GM23248 (cell line): ENCODE measurements at regions not wholly inside any gene's neighbourhood (a gene's known extent, or its start where the extent isn't known, plus 50 kb on each side); places are given as distances from the start of the nearest gene placed in this dataset.
"Not testable (repeated sequence)": the region's sequence is repeated elsewhere in the genome, so short reads cannot be mapped to it uniquely, and the experiment has no call there.

ENCODE experiments used
- DNase-seq: peaks from one replicate; pipeline ENCODE4 v3.0.0-alpha.2; 2015
- H2AFZ ChIP-seq: fragments of 200-600 bp; sonication (generic); 2 replicates; pipeline ENCODE4 v1.6.1; 2016; ENCODE audit warnings: antibody characterized with exemption
- H3F3A ChIP-seq: fragments of 200-600 bp; sonication (generic); 2 replicates; pipeline ENCODE4 v1.6.1; 2016; ENCODE audit warnings: mild to moderate bottlenecking, antibody characterized with exemption, mixed run types; ENCODE audit not compliant: insufficient read depth
- H3K27ac ChIP-seq: fragments of 200-600 bp; sonication (generic); 2 replicates; pipeline ENCODE4 v1.5.1; 2016; ENCODE audit warnings: mild to moderate bottlenecking
- H3K27me3 ChIP-seq: fragments of 200-600 bp; sonication (generic); replicated peaks from 2 replicates; pipeline ENCODE4 v1.6.1; 2016; ENCODE audit warnings: mild to moderate bottlenecking; ENCODE audit not compliant: insufficient read depth
- H3K36me3 ChIP-seq: fragments of 200-600 bp; sonication (generic); 2 replicates; pipeline ENCODE4 v1.6.1; 2016; ENCODE audit warnings: low read depth, mild to moderate bottlenecking
- H3K4me1 ChIP-seq: fragments of 200-600 bp; sonication (generic); 2 replicates; pipeline ENCODE4 v1.6.1; 2016; ENCODE audit warnings: mild to moderate bottlenecking; ENCODE audit not compliant: insufficient read depth
- H3K4me2 ChIP-seq: fragments of 200-600 bp; sonication (generic); one replicate; pipeline ENCODE4 v1.6.1; 2016; ENCODE audit warnings: mild to moderate bottlenecking; ENCODE audit not compliant: unreplicated experiment
- H3K4me3 ChIP-seq: fragments of 200-600 bp; sonication (generic); 2 replicates; pipeline ENCODE4 v1.5.1; 2016; ENCODE audit warnings: mild to moderate bottlenecking
- H3K79me2 ChIP-seq: fragments of 200-600 bp; sonication (generic); 2 replicates; pipeline ENCODE4 v1.6.1; 2016; ENCODE audit warnings: mild to moderate bottlenecking; ENCODE audit not compliant: insufficient read depth
- H3K9ac ChIP-seq: fragments of 200-600 bp; sonication (generic); 2 replicates; pipeline ENCODE4 v1.6.1; 2016; ENCODE audit warnings: mild to moderate bottlenecking
- H3K9me2 ChIP-seq: fragments of 200-600 bp; sonication (generic); 2 replicates; pipeline ENCODE4 v1.6.1; 2016; ENCODE audit warnings: mixed run types, mild to moderate bottlenecking, moderate library complexity; ENCODE audit not compliant: insufficient read depth
- H3K9me3 ChIP-seq: fragments of 200-600 bp; sonication (generic); one replicate; pipeline ENCODE4 v1.6.1; 2017; ENCODE audit warnings: low read depth
- H4K20me1 ChIP-seq: fragments of 200-600 bp; sonication (generic); 2 replicates; pipeline ENCODE4 v1.6.0; 2016; ENCODE audit not compliant: insufficient read depth
- EZH2 ChIP-seq: fragments of 200-600 bp; sonication (generic); IDR thresholded peaks from 2 replicates; pipeline ENCODE4 v1.6.1; 2018; ENCODE audit warnings: antibody characterized with exemption, mild to moderate bottlenecking; ENCODE audit not compliant: insufficient read depth, poor library complexity, severe bottlenecking
- EZH2phosphoT487 ChIP-seq: fragments of 200-600 bp; sonication (generic); IDR thresholded peaks from 2 replicates; pipeline ENCODE4 v1.6.1; 2018; ENCODE audit warnings: antibody characterized with exemption, moderate library complexity, mild to moderate bottlenecking, low read depth; ENCODE audit not compliant: insufficient read depth
- WGBS, 2 experiments: methylation state at CpG; one replicate each; pipeline ENCODE4 v1.1.6; 2015 to 2017; ENCODE audit warnings: low lambda C conversion rate in 2 of 2, low coverage in 1 of 2; ENCODE audit errors: missing lambda C conversion rate in 2 of 2; 5-methylcytosine and 5-hydroxymethylcytosine counted together
- in situ Hi-C: fragments of 300-500 bp; cut with MboI; formaldehyde crosslinking; loops from 2 replicates; pipeline ENCODE4 v1.15.0; 2020

DNA sequence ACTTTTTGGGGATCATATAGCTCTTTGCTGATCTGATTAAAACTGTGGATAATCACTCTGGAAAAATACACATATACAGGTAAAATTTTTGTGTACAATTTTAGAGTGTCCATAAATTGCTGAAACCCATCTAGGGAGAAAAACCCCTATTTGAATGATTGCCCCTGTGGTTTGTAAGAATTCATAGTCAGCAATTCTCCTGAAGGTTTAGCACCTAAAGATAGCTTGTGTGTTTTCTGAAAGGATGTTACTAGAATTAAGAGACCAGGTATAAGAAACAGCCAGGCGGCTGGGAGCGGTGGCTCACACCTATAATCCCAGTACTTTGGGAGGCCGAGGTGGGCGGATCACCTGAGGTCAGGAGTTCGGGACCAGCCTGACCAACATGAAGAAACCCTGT is 106.8 kb upstream of the RAP2B start:
- Histone ChIP-seq H3K36me3 (no peaks in the 10 kb centered on the region), H3K4me1 (peaks cover 30% of the 10 kb centered on the region), H3K9ac (no peak overlapping the region), H3K9me2 (no peaks in the 10 kb centered on the region), H2AFZ (no peak overlapping the region), H3F3A (peaks cover 47% of the 10 kb centered on the region), H3K4me2 (no peak overlapping the region), H3K27me3 (no peaks in the 10 kb centered on the region), H3K27ac (no peak overlapping the region), H4K20me1 (no peaks in the 10 kb centered on the region), H3K79me2 (no peaks in the 10 kb centered on the region), H3K9me3 (no peaks in the 10 kb centered on the region), H3K4me3 (no peak overlapping the region)
- TF ChIP-seq EZH2phosphoT487 (no peak), EZH2 (no peak)
- in situ Hi-C loops: loop anchor here (10.0 kb wide), 1 partner anchor 90 kb away; no protein-coding TSS in a partner anchor
- WGBS, 2 experiments: 84 to 87% methylated on average over 5 of the region's 5 CpGs
- no peak for DNase-seq

DNA sequence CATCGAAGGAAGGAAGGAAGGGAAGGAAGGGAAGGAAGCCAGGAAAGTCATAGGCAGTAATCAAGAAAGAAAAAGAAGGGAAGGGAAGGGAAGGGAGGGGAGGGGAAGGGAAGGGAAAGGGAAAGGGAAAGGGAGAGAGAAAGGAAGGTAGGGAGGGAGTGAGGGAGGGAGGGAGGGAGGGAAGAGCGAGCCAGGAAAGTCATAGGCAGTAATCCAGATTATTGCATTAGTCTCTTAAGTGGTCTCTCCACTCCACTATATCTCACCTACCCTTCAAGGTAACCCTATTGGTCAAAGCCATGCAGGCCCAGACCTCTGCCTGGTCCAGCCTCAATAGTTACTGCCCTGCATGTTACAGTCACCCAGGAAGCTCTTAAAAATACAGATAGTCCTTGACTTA is 106.2 kb upstream of the RAP2B start:
- H3K9ac ChIP-seq: no peak overlapping the region
- no peak overlapping the region for H3K27ac ChIP-seq
- H3K79me2 ChIP-seq: no peaks in the 10 kb centered on the region
- 83 to 89% methylated on average over 1 to 2 of the region's 2 CpGs for WGBS, 2 experiments
- no peaks in the 10 kb centered on the region for H4K20me1 ChIP-seq
- in situ Hi-C loops: loop anchor here (10.0 kb wide), 1 partner anchor 89 kb away; no protein-coding TSS in a partner anchor
- H3K4me2 ChIP-seq: no peak overlapping the region
- H3K36me3 ChIP-seq: no peaks in the 10 kb centered on the region
- H3K9me3 ChIP-seq: no peaks in the 10 kb centered on the region
- DNase-seq: no peak
- peaks cover 44% of the 10 kb centered on the region for H3F3A ChIP-seq
- no peaks in the 10 kb centered on the region for H3K9me2 ChIP-seq
- no peak overlapping the region for H3K4me3 ChIP-seq
- peaks cover 28% of the 10 kb centered on the region for H3K4me1 ChIP-seq
- TF ChIP-seq EZH2: no peak
- TF ChIP-seq EZH2phosphoT487: no peak
- no peak overlapping the region for H2AFZ ChIP-seq
- no peaks in the 10 kb centered on the region for H3K27me3 ChIP-seq

DNA sequence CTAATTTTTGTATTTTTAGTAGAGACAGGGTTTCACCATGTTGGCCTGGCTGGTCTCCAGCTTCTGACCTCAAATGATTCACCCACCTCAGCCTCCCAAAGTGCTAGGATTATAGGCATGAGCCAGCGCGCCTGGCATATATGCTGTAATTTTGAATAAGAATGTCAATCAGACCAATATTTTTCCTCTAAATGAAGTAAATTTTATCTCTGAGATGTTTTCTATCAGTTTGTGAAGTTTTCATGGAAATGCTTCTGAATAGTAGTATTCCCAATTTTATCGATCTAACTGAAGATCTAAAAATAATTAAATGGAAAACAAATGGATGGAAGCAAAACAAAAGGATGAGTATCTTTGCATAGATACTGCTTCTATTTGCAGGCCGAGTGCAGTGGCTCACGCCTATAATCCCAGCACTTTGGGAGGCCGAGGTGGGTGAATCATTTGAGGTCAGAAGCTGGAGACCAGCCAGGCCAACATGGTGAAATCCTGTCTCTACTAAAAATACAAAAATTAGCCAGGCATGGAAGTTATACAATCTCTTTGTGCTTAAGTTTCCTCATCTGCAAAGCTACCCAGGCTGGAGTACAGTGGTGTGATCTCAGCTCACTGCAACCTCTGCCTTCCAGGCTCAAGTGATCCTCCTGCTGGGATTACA is 103.9 kb upstream of the RAP2B start:
- Histone ChIP-seq H3K27ac (peak overlapping the region; percentile 97), H3K4me2 (peak overlapping the region; percentile 66), H3F3A (peaks cover 24% of the 10 kb centered on the region), H3K9ac (peak overlapping the region; percentile 67), H3K4me3 (peak overlapping the region; percentile 37; the same call in 1 of the 2 replicates), H2AFZ (peak overlapping the region; percentile 29; the same call in 1 of the 2 replicates)
- not testable (repeated sequence) for H3K79me2 ChIP-seq, H3K9me3 ChIP-seq, H3K9me2 ChIP-seq, H3K27me3 ChIP-seq, H3K4me1 ChIP-seq, H3K36me3 ChIP-seq, H4K20me1 ChIP-seq
- in situ Hi-C loops: loop anchor here (10.0 kb wide), 1 partner anchor 87 kb away; no protein-coding TSS in a partner anchor
- peak; percentile 71 for DNase-seq
- WGBS, 2 experiments: 1 to 2% methylated on average over 6 of the region's 6 CpGs

DNA sequence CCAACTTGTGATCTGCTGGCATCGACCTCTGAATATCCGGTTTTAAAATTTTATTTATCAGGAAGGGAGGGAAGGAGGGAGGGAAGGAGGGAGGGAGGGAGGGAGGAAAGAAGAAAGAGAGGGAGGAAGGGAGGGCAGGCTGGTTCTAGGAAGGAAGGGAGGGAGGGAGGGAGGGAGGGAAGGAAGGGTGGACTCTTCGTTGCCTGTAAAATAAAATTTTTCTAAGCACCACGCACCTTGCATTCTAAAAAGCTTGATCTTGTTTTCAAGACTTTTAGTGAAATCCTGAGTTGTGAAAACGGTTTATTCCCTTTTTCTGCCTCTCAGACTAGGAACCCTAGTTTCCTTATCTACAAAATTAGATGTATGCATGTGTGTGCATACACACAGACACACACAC is 101.7 kb upstream of the RAP2B start:
- no peaks in the 10 kb centered on the region for H3K36me3 ChIP-seq
- no peaks in the 10 kb centered on the region for H3K79me2 ChIP-seq
- no peak overlapping the region for H3K4me3 ChIP-seq
- no peaks in the 10 kb centered on the region for H3K27me3 ChIP-seq
- peaks cover 9% of the 10 kb centered on the region for H3K4me1 ChIP-seq
- WGBS, 2 experiments: 79 to 95% methylated on average over 3 to 5 of the region's 5 CpGs
- no peaks in the 10 kb centered on the region for H3K9me2 ChIP-seq
- no peak overlapping the region for H3K9ac ChIP-seq
- no peak overlapping the region for H3K27ac ChIP-seq
- DNase-seq: no peak
- H3K4me2 ChIP-seq: no peak overlapping the region
- no peaks in the 10 kb centered on the region for H3K9me3 ChIP-seq
- no peaks in the 10 kb centered on the region for H4K20me1 ChIP-seq
- H2AFZ ChIP-seq: no peak overlapping the region
- TF ChIP-seq EZH2 (no peak), EZH2phosphoT487 (no peak)
- H3F3A ChIP-seq: peaks cover 24% of the 10 kb centered on the region
- in situ Hi-C loops: no loop called here
